NCI-H2196 (cell line): ENCODE measurements at regions not wholly inside any gene's neighbourhood (a gene's known extent, or its start where the extent isn't known, plus 50 kb on each side); places are given as distances from the start of the nearest gene placed in this dataset.

ENCODE experiments used
- DNase-seq: peaks from one replicate; lab custom pipeline; 2025; ENCODE audit not compliant: unreplicated experiment; lab: John Stamatoyannopoulos, UW

DNA sequence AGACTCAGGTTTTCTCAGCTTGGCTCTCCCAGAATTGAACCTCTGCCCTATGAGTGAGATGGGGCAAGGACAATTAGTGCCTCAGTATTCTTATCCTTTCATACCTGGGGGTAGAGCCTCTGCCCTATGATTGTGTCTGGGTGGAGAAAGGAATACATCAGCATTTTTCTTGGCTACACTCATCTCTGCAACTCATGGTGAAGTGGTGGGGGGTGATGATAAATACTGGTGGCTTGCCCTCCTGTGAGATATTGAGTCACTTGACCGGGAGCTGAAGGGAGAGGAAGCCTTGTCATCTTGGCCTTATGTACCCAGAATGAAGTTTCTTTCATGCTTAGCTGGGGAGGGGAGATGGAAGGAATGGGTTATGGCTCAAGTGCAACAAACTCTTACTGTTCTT is 71.3 kb upstream of the ENOX2 start:
- DNase-seq = no peak

DNA sequence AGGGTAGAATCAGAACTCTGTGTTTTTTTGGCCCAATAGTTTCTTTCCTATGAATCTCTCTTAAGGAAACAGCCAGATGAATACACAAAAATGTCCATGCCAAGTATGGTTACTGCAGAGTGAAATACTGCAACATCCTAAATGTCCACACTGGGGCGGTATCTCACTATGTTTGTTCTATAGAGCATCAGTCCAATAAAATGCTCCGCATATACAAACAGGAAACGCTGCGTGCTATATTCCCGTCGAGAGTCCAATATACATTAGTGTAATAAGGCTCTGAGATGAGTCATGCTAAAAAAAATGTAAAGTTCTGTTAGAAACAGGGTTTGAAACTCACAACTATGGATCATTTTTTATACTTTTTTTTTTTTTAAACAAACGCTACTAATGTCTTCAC is 72.9 kb upstream of the ENOX2 start:
- DNase-seq = peak; percentile 70

- no peak for DNase-seq
Observed at GRCh38 chrX:130981836-130982235, 76.3 kb upstream of the ARHGAP36 start.

GRCh38 chrX:130984782-130985181 is 73.4 kb upstream of the ARHGAP36 start:
- DNase-seq = no peak

DNA sequence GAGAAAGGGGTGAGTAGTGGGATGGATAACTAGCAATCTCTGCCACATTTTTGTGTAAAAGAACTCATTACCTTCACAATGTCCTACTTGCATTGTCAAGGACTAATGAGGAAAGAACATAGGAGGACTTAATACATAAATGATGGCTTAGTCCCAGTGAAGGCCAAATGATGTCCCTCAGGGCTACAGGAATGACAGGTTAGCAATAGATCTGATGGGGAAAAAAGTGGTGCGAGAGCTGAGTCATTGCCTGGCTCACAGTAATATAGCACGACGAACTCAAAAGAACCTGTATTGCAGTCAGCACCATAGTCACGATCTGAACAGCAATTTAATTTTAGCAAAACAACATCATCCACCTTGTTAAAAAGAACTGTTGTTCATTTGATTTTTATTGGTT is 70.9 kb upstream of the ARHGAP36 start:
- DNase-seq = no peak

GRCh38 chrX:130990723-130991122 is 67.4 kb upstream of the ARHGAP36 start:
- DNase-seq = no peak

- DNase-seq = peak; percentile 7
Observed at GRCh38 chrX:130994671-130995070, 63.5 kb upstream of the ARHGAP36 start.

DNA sequence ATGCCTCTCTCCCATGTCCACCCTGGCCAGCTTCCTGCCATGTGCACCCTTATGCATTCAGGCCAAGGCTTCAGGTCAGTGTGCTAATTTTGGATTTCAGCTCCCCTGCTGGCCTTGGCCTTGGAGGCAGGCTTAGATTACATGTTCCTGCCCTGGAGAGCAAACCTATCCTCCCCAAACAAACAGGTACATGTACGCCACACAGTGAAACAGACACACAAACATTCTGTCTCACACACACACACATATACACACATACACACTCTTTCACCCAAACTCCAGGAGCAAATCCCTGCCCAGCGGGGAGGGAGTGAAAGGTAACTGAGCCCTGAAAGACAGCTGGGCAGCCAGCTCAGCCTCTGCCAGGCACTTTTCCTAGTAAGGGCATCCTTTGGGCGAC is 62.7 kb upstream of the ARHGAP36 start:
- DNase-seq = no peak

DNA sequence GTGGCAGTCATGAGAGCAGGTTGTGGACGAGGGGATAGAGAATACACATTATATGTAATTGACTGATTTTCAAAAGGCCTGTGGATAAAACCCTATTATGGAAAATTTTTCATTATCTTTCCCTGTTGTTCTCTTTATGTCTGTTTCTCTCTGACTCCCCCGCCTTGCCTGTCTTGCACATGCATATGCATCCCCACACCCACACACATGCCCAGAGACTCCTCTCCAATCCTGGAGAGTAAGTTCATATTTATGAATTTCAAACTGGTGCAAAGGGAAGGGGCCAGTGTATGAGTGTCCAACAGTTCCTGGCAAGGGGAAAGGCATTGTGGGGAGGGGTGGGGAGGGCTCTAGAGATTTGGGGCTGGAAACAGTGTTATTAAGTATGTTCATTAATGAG is 60.8 kb upstream of the ARHGAP36 start:
- no peak for DNase-seq

GRCh38 chrX:130999360-130999759 is 58.8 kb upstream of the ARHGAP36 start:
- DNase-seq = no peak
